DND-41 (cell line): ENCODE measurements at regions not wholly inside any gene's neighbourhood (a gene's known extent, or its start where the extent isn't known, plus 50 kb on each side); places are given as distances from the start of the nearest gene placed in this dataset.

Source experiments
- EZH2 ChIP-seq: IDR thresholded peaks from 3 replicates; pipeline ENCODE4 v1.6.1; 2012; ENCODE audit warnings: borderline replicate concordance, low read depth, mild to moderate bottlenecking, moderate library complexity, low read length, inconsistent platforms; ENCODE audit not compliant: severe bottlenecking
- TF ChIP-seq, protein P1 (sequence below): IDR thresholded peaks from 2 replicates; pipeline ENCODE4 v1.5.1; 2012; ENCODE audit warnings: borderline replicate concordance, low read length, moderate library complexity, mild to moderate bottlenecking; ENCODE audit not compliant: poor library complexity, severe bottlenecking; ENCODE audit errors: extremely low read depth

DNA sequence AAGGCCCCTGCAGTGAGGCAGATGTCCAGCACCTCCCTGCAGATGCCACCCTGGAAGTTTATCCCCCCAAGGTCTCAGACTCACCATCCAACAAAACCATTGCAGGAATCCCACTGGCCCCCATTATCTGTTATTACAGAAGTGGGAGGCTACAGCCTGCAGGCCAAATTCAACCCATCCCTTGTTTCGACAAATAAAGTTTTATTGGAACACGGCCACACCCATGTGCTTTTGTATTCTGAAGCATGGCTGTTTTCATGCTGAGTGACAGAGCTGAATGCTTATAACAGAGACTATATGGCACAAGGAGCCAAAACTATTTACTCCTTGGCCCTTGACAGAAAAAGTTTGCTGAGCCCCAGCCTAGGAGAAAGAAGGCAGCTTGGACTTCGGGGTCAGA lies 428.8 kb downstream of the CDK5RAP2 start:
- TF ChIP-seq EZH2: no peak
- TF ChIP-seq, protein P1, sequence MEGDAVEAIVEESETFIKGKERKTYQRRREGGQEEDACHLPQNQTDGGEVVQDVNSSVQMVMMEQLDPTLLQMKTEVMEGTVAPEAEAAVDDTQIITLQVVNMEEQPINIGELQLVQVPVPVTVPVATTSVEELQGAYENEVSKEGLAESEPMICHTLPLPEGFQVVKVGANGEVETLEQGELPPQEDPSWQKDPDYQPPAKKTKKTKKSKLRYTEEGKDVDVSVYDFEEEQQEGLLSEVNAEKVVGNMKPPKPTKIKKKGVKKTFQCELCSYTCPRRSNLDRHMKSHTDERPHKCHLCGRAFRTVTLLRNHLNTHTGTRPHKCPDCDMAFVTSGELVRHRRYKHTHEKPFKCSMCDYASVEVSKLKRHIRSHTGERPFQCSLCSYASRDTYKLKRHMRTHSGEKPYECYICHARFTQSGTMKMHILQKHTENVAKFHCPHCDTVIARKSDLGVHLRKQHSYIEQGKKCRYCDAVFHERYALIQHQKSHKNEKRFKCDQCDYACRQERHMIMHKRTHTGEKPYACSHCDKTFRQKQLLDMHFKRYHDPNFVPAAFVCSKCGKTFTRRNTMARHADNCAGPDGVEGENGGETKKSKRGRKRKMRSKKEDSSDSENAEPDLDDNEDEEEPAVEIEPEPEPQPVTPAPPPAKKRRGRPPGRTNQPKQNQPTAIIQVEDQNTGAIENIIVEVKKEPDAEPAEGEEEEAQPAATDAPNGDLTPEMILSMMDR: no peak
